Epithelial cell of proximal tubule (primary cell): ENCODE measurements at regions not wholly inside any gene's neighbourhood (a gene's known extent, or its start where the extent isn't known, plus 50 kb on each side); places are given as distances from the start of the nearest gene placed in this dataset.

ENCODE experiments used
- DNase-seq: peaks from one replicate; pipeline ENCODE4 v3.0.0-alpha.2; 2011; ENCODE audit warnings: low read depth
- H3K4me3 ChIP-seq: 2 replicates; pipeline ENCODE4 v1.5.1; 2011; ENCODE audit warnings: low read depth, mild to moderate bottlenecking, low read length
- TF ChIP-seq, protein P1 (sequence below): conservative IDR thresholded peaks from 2 replicates; pipeline ENCODE4 v1.5.1; 2012; ENCODE audit warnings: low read depth, mild to moderate bottlenecking, low read length

DNA sequence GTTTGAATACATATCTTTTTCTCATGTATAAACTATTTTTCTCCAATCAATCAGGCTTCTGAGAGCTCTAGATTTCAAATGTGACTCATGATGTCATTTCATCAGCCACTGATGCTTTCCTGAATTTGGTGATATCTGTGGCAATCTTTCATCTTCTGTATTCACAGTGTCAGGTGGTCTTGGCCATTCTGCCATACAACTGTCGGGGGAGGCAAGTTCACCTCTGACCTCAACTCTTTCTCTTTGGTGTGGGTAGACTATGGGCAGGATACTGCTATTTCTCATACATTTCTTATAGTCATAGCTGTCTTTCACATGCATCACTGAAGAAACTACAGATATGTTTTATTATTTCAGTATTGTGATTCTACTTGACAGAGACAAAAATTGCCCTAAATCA is 414.1 kb upstream of the MEF2C start:
- no peak for DNase-seq
- TF ChIP-seq, protein P1, sequence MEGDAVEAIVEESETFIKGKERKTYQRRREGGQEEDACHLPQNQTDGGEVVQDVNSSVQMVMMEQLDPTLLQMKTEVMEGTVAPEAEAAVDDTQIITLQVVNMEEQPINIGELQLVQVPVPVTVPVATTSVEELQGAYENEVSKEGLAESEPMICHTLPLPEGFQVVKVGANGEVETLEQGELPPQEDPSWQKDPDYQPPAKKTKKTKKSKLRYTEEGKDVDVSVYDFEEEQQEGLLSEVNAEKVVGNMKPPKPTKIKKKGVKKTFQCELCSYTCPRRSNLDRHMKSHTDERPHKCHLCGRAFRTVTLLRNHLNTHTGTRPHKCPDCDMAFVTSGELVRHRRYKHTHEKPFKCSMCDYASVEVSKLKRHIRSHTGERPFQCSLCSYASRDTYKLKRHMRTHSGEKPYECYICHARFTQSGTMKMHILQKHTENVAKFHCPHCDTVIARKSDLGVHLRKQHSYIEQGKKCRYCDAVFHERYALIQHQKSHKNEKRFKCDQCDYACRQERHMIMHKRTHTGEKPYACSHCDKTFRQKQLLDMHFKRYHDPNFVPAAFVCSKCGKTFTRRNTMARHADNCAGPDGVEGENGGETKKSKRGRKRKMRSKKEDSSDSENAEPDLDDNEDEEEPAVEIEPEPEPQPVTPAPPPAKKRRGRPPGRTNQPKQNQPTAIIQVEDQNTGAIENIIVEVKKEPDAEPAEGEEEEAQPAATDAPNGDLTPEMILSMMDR: no peak

DNA sequence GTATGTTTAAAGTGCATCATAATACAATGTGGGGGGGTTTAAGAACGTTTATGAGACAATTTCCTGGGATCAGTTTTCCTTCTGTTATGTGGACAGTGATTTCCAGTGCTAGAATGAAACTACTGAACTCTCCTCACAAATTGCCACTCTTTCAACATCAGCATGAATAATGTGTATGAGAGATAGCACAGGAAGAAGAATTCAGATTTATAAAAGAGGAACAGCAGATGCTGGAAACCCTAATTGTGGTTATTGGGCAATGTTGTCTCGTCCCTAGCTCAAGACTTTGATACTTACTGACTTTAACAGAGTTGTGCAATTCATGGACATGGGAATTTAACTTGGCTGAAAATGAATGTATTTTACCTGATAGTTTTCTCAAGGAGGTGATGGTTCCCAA is 410.8 kb upstream of the MEF2C start:
- H3K4me3 ChIP-seq: no peak overlapping the region
- no peak for DNase-seq
- TF ChIP-seq, protein P1: no peak

More for the DNA sequence above, 414.1 kb upstream of the MEF2C start:
- no peak overlapping the region for H3K4me3 ChIP-seq

DNA sequence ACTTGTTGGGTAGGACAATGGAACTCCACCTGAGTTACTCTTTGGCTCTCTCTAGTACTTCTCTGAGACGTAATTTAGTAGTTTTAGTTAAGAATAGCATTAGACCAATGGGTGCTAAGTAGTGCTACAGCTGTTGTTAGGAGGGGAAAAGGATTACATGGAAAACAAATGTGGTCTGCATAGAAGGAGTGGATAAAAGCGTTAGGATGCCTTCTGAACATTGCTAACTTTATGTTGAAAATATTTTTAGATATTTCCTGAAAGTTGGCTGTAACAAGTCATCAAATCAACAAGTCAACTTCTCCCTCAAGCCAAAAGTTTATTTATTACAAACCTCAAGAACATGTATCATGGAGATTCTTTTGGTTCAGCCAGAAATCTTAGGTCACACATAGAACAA is 409.5 kb upstream of the MEF2C start:
- TF ChIP-seq, protein P1: no peak
- no peak for DNase-seq
- H3K4me3 ChIP-seq: no peak overlapping the region

DNA sequence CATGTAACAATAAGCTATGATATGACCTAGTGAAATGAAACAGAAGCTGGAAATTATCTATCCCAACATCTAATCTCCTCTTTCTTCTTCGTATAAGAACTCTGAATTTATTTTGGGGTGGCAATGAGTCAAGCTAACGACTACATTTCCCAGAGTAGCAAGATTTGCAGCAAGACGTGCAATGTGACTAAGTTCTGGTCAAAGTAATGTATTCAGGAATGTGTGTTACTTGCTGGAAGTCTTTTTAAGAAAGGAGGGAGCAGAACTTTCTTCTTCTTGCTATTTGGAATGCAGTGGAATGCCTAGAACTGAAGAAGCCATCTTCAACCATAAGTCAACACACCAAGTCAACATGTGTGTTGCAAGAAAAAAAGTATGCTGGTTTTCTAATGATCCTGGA is 406.6 kb upstream of the MEF2C start:
- TF ChIP-seq, protein P1: no peak
- no peak for DNase-seq
- no peak overlapping the region for H3K4me3 ChIP-seq

DNA sequence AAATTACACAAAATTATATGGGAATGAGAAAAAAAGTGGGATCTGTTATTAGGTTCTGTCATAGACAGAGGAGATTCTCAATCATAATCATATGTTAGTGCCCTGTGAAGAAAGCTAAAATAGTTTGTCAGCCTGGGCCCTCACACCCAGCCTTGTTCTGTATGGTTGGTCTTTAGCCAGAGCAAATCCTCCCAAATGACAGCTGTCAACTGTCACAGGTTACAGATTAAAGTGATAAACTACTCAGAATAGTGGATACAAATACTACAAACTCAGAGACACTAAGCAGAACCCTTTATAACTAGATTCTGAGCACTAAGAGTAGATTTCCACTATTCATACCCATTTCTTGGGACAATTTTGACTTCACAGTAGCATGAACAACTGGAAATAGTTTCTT is 405.0 kb upstream of the MEF2C start:
- DNase-seq: no peak
- H3K4me3 ChIP-seq: no peak overlapping the region
- TF ChIP-seq, protein P1: no peak

DNA sequence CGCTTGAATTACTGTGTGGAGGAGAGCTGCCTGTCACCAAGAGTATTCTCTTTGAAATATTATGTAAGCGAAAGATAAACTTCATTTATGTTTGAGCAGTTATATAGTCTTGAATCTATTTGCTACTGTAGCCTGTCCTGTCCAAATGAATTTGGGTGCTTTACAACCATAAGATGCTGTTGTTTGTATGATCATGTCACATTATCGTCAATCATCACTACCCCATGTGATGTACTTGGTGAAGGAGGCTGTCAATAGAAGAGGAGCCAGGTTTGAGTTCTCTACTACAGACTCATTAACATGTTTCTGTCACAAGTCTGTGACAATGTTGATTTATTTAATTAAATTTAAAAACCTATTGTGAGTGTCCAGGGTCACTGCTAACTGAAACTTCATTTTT is 403.3 kb upstream of the MEF2C start:
- TF ChIP-seq, protein P1: no peak
- H3K4me3 ChIP-seq: no peak overlapping the region
- DNase-seq: no peak

DNA sequence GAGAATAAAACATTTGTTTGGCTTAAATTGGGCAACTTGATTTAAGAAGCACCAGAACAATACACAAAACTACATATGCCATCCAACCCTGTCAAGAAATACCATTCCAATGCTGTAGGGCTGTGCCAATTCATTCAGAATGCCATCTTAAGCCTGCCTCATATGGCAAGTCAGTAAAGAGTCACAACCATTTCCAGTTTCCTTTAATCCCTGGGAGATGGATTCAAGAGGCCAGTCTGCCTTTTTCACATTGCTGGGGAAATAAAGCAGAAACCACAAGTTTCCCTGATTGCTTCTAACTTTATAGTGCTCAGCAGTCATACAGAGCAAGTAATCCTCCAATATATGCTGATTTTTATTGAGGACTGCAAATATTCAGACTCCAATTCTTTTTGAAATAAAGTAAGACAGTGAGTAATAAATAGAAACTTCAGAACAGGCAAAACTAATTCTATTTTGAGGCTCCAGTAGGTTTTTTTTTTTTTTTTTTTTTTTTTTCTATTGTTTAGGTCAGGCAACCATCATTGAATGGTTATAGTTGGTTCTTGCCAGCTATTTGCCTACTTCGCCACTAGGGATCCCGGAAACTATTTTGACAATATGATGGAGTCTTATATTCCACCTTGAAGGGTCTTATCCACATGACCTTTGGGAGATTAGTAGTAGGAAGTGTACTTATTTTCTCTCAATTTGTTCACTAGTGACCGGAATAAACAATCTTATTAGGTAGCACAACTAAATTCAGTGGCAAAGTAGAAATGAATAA is 400.9 kb upstream of the MEF2C start:
- DNase-seq: no peak
- no peak overlapping the region for H3K4me3 ChIP-seq
- TF ChIP-seq, protein P1: peak; percentile 18
